ENCODE measurements at regions not wholly inside any gene's neighbourhood (a gene's known extent, or its start where the extent isn't known, plus 50 kb on each side); places are given as distances from the start of the nearest gene placed in this dataset.

GRCh38 chr3:168909260-168909659, 754.3 kb downstream of the MECOM start:
- TF ChIP-seq CTCF (conservative IDR thresholded peaks at IDR 0.05) (no peak), ZFX (IDR thresholded peaks at IDR 0.05) (no peak)
- no peak overlapping the region for H3K27ac ChIP-seq

DNA sequence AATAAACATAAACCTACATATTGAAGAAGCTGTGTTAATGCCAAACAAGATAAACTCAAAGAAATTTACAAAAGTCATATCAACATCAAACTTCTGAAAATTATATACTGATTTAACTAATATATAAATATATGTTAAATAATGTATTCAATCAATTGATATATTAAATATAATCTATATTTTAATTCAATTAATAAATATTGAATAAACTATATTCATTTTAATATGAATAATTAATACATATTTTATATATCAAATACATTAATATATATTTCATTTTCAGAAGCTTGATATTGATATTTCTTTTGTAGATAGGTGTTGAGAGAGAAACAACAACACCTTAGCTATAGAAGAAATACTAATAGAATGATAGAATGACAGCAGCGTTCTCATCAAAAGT, 768.1 kb downstream of the MECOM start:
- TF ChIP-seq CTCF (conservative IDR thresholded peaks at IDR 0.05) (no peak), ZFX (IDR thresholded peaks at IDR 0.05) (no peak)

DNA sequence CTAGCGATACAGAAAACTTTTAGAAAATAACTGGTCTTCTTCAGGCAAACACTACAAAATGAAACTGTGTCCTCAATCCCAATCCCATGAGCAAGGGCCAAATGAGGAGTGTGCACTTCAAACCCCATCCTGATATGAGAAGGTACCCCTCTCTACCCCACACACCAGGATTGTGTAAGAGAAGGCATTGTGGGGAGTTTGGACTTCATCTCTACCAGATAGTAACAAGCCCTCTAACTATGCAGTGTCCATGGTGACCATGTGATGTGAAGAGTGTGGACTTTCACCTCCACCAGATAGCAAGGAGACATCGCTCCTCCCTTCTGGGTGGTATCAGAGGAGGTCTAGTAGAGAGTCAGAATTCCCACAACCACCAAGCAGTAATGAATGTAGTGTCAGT, 769.3 kb downstream of the MECOM start:
- H3K27ac ChIP-seq, result no peak overlapping the region
- TF ChIP-seq CTCF (conservative IDR thresholded peaks at IDR 0.05) (no peak), ZFX (IDR thresholded peaks at IDR 0.05) (no peak)

More for the DNA sequence above, 768.1 kb downstream of the MECOM start:
- no peak overlapping the region for H3K27ac ChIP-seq

DNA sequence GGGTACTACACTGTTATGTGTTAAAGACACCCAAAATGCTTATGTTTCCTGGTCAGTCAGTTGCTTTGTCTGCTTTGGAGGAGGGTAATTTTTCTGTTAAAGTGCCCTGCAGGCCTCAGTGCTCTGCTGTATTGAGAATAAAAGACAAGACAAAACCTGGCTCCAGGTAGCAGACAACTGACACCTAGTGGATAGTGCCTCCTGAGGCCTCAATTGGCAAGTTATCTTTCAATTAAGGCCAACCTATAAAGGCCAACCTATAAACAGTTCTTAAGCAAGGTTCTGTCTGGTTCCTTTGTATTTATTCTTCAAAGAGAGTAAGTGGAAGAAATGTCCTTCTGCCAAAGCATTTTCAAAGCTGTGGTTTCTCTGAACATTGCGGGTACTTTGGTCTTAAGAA, 773.8 kb downstream of the MECOM start:
- TF ChIP-seq CTCF (conservative IDR thresholded peaks at IDR 0.05), result peak; percentile 65
- no peak for TF ChIP-seq ZFX (IDR thresholded peaks at IDR 0.05)
- H3K27ac ChIP-seq, result no peak overlapping the region

GRCh38 chr3:168888781-168889180, 774.7 kb downstream of the MECOM start:
- no peak overlapping the region for H3K27ac ChIP-seq
- TF ChIP-seq ZFX (IDR thresholded peaks at IDR 0.05), result no peak
- no peak for TF ChIP-seq CTCF (conservative IDR thresholded peaks at IDR 0.05)

- no peak overlapping the region for H3K27ac ChIP-seq
- no peak for TF ChIP-seq ZFX (IDR thresholded peaks at IDR 0.05)
- TF ChIP-seq CTCF (conservative IDR thresholded peaks at IDR 0.05), result no peak
Observed at GRCh38 chr3:168885028-168885427, 778.5 kb downstream of the MECOM start.

GRCh38 chr3:168884353-168884903, 779.1 kb downstream of the MECOM start:
- H3K27ac ChIP-seq, result no peak overlapping the region
- TF ChIP-seq CTCF (conservative IDR thresholded peaks at IDR 0.05) (no peak), ZFX (IDR thresholded peaks at IDR 0.05) (no peak)
